Aorta (tissue), 5 donors: ENCODE measurements at regions not wholly inside any gene's neighbourhood (a gene's known extent, or its start where the extent isn't known, plus 50 kb on each side); places are given as distances from the start of the nearest gene placed in this dataset.

Source experiments
- ATAC-seq: fragments of 200-7000 bp; cut with Tn5 transposase; one replicate; pipeline ENCODE4 v1.9.1; 2022; ENCODE audit warnings: moderate library complexity; ENCODE audit not compliant: low FRiP score
- DNase-seq, 2 donors: peaks; one replicate each; pipeline ENCODE4 v3.0.0-alpha.2; 2020
- H3K27ac ChIP-seq, 2 donors: one replicate each; pipeline ENCODE4 v1.5.1; 2013; ENCODE audit warnings: low read length in 2 of 2, mild to moderate bottlenecking in 2 of 2, moderate library complexity in 2 of 2, control low read depth in 1 of 2, inconsistent platforms in 1 of 2, low read depth in 1 of 2
- H3K27me3 ChIP-seq, 2 donors: one replicate each; pipeline ENCODE4 v1.6.1; 2013; ENCODE audit warnings: control low read depth in 1 of 2, low read length in 1 of 2, mild to moderate bottlenecking in 1 of 2, moderate library complexity in 1 of 2; ENCODE audit not compliant: insufficient read depth in 2 of 2, control insufficient read depth in 1 of 2
- H3K36me3 ChIP-seq, 2 donors: one replicate each; pipeline ENCODE4 v1.6.1; 2013; ENCODE audit warnings: control low read depth in 1 of 2, low read length in 1 of 2, mild to moderate bottlenecking in 1 of 2; ENCODE audit not compliant: insufficient read depth in 2 of 2, control insufficient read depth in 1 of 2
- H3K4me1 ChIP-seq, 2 donors: one replicate each; pipeline ENCODE4 v1.6.1; 2013; ENCODE audit warnings: low read length in 2 of 2, control low read depth in 1 of 2, mild to moderate bottlenecking in 1 of 2, moderate library complexity in 1 of 2; ENCODE audit not compliant: insufficient read depth in 2 of 2, control insufficient read depth in 1 of 2
- H3K4me3 ChIP-seq, 2 donors: one replicate each; pipeline ENCODE4 v1.5.1; 2013; ENCODE audit warnings: low read length in 2 of 2, control low read depth in 1 of 2, mild to moderate bottlenecking in 1 of 2
- H3K9me3 ChIP-seq: one replicate; pipeline ENCODE4 v1.6.1; 2013; ENCODE audit warnings: mild to moderate bottlenecking, low read length; ENCODE audit not compliant: control insufficient read depth
- WGBS, 2 donors: extraction: QIAGEN DNeasy Blood & Tissue Kit; methylation state at CpG; one replicate each; pipeline ENCODE4 v1.1.7; 2013; 5-methylcytosine and 5-hydroxymethylcytosine counted together
- intact Hi-C, 2 donors: fragments of 100-400 bp; cut with DNase I; formaldehyde crosslinking; loops; one replicate each; pipeline versions ENCODE4 v1.14.2 to v1.15.0; 2022
- donor health status: healthy with polysubstance abuse.
- donor health status: Bipolar disorder and iron deficiency.
- donor health status: DM: no; HTN: no; CAD: no.
- donor health status: DM: no; HTN: no; CAD: no.
- donor health status: DM: yes; HTN: yes; CAD: no.

GRCh38 chr20:10792291-10792690, 118.5 kb upstream of the JAG1 start:
- no peak for ATAC-seq

GRCh38 chr20:10793766-10794165, 120.0 kb upstream of the JAG1 start:
- WGBS, 2 donors: 85 to 90% methylated on average over 16 of the region's 16 CpGs
- intact Hi-C loops: no loop called here
- H3K36me3 ChIP-seq: no peaks in the 10 kb centered on the region
- H3K9me3 ChIP-seq: no peaks in the 10 kb centered on the region
- no peak overlapping the region for H3K27ac ChIP-seq
- ATAC-seq: no peak
- no peak overlapping the region for H3K4me3 ChIP-seq
- no peaks in the 10 kb centered on the region for H3K4me1 ChIP-seq
- no peaks in the 10 kb centered on the region for H3K27me3 ChIP-seq
- no peak for DNase-seq

More at GRCh38 chr20:10792291-10792690, 118.5 kb upstream of the JAG1 start:
- Histone ChIP-seq H3K9me3 (no peaks in the 10 kb centered on the region), H3K36me3 (no peaks in the 10 kb centered on the region), H3K27me3 (no peaks in the 10 kb centered on the region), H3K27ac (no peak overlapping the region), H3K4me1 (no peaks in the 10 kb centered on the region), H3K4me3 (no peak overlapping the region)
- WGBS, 2 donors: 46 to 67% methylated on average over 3 of the region's 3 CpGs
- intact Hi-C loops: no loop called here
- DNase-seq: no peak

GRCh38 chr20:10794765-10795164, 121.0 kb upstream of the JAG1 start:
- no peaks in the 10 kb centered on the region for H3K4me1 ChIP-seq
- DNase-seq (no peak), ATAC-seq (no peak)
- intact Hi-C loops: no loop called here
- WGBS, 2 donors: 90 to 95% methylated on average over 3 of the region's 3 CpGs
- no peak overlapping the region for H3K4me3 ChIP-seq
- H3K36me3 ChIP-seq: no peaks in the 10 kb centered on the region
- H3K27me3 ChIP-seq: no peaks in the 10 kb centered on the region
- no peaks in the 10 kb centered on the region for H3K9me3 ChIP-seq
- no peak overlapping the region for H3K27ac ChIP-seq

- no peak for DNase-seq
- no peaks in the 10 kb centered on the region for H3K36me3 ChIP-seq
- intact Hi-C loops: no loop called here
- no peak overlapping the region for H3K4me3 ChIP-seq
- no peaks in the 10 kb centered on the region for H3K4me1 ChIP-seq
- no peak for ATAC-seq
- no peaks in the 10 kb centered on the region for H3K9me3 ChIP-seq
- H3K27me3 ChIP-seq: no peaks in the 10 kb centered on the region
- H3K27ac ChIP-seq: no peak overlapping the region
- 83% methylated on average over 11 of the region's 11 CpGs for WGBS, 2 donors
These were observed 121.7 kb upstream of the JAG1 start for GRCh38 chr20:10795286-10796026.

GRCh38 chr20:10798811-10799210, 125.0 kb upstream of the JAG1 start:
- Histone ChIP-seq H3K4me1 (no peaks in the 10 kb centered on the region), H3K4me3 (no peak overlapping the region), H3K27ac (no peak overlapping the region), H3K27me3 (no peaks in the 10 kb centered on the region), H3K36me3 (no peaks in the 10 kb centered on the region), H3K9me3 (no peaks in the 10 kb centered on the region)
- ATAC-seq (no peak), DNase-seq (no peak)
- intact Hi-C loops: no loop called here
- WGBS, 2 donors: 46 to 60% methylated on average over 3 of the region's 3 CpGs

- WGBS, 2 donors: 97 to 98% methylated on average over 2 of the region's 2 CpGs
- no peak for DNase-seq
These were observed 125.9 kb upstream of the JAG1 start for GRCh38 chr20:10799735-10800134.

GRCh38 chr20:10800288-10800687, 126.5 kb upstream of the JAG1 start:
- H3K36me3 ChIP-seq: no peaks in the 10 kb centered on the region
- H3K4me1 ChIP-seq: no peaks in the 10 kb centered on the region
- intact Hi-C loops: no loop called here
- 95 to 96% methylated on average over 6 of the region's 6 CpGs for WGBS, 2 donors
- no peak for ATAC-seq
- H3K9me3 ChIP-seq: no peaks in the 10 kb centered on the region
- no peak overlapping the region for H3K4me3 ChIP-seq
- DNase-seq: no peak
- H3K27me3 ChIP-seq: no peaks in the 10 kb centered on the region
- no peak overlapping the region for H3K27ac ChIP-seq

More at GRCh38 chr20:10799735-10800134, 125.9 kb upstream of the JAG1 start:
- ATAC-seq: no peak
- H3K9me3 ChIP-seq: no peaks in the 10 kb centered on the region
- no peak overlapping the region for H3K4me3 ChIP-seq
- intact Hi-C loops: no loop called here
- no peaks in the 10 kb centered on the region for H3K36me3 ChIP-seq
- no peaks in the 10 kb centered on the region for H3K27me3 ChIP-seq
- no peak overlapping the region for H3K27ac ChIP-seq
- no peaks in the 10 kb centered on the region for H3K4me1 ChIP-seq

GRCh38 chr20:10802236-10802635, 128.4 kb upstream of the JAG1 start:
- ATAC-seq (no peak), DNase-seq (no peak)
- 75 to 82% methylated on average over 3 of the region's 3 CpGs for WGBS, 2 donors
- Histone ChIP-seq H3K27ac (no peak overlapping the region), H3K27me3 (no peaks in the 10 kb centered on the region), H3K4me3 (no peak overlapping the region), H3K4me1 (peaks cover 0 to 6% of the 10 kb centered on the region in 2 donors), H3K36me3 (no peaks in the 10 kb centered on the region), H3K9me3 (no peaks in the 10 kb centered on the region)
- intact Hi-C loops: no loop called here

- no peak overlapping the region for H3K4me3 ChIP-seq
- no peaks in the 10 kb centered on the region for H3K36me3 ChIP-seq
- H3K27me3 ChIP-seq: no peaks in the 10 kb centered on the region
- no peak for ATAC-seq
- peaks cover 0 to 6% of the 10 kb centered on the region in 2 donors for H3K4me1 ChIP-seq
- intact Hi-C loops: no loop called here
- WGBS, 2 donors: 26 to 40% methylated on average over 7 of the region's 7 CpGs
- H3K27ac ChIP-seq: no peak overlapping the region
- no peak for DNase-seq
- no peaks in the 10 kb centered on the region for H3K9me3 ChIP-seq
These were observed 132.0 kb upstream of the JAG1 start for GRCh38 chr20:10805764-10806163.
